Right cardiac atrium (tissue), 5 donors: ENCODE measurements at regions not wholly inside any gene's neighbourhood (a gene's known extent, or its start where the extent isn't known, plus 50 kb on each side); places are given as distances from the start of the nearest gene placed in this dataset.
"Not testable (repeated sequence)": the region's sequence is repeated elsewhere in the genome, so short reads cannot be mapped to it uniquely, and the experiment has no call there.

Experiments
- ATAC-seq, 2 donors: fragments of 200-7000 bp; cut with Tn5 transposase; one replicate each; pipeline versions ENCODE4 v1.8.0 to v1.9.1; 2020; ENCODE audit warnings: moderate library complexity in 2 of 2, mild to moderate bottlenecking in 1 of 2
- DNase-seq, 3 donors: peaks; one replicate each; pipeline ENCODE4 v3.0.0-alpha.2; 2020
- H3K27ac ChIP-seq: one replicate; pipeline ENCODE4 v1.5.1; 2013; ENCODE audit warnings: mild to moderate bottlenecking, low read length, control low read depth, moderate library complexity
- H3K27me3 ChIP-seq: one replicate; pipeline ENCODE4 v1.6.1; 2013; ENCODE audit not compliant: control insufficient read depth, insufficient read depth
- H3K4me1 ChIP-seq: one replicate; pipeline ENCODE4 v1.6.1; 2013; ENCODE audit warnings: low read length; ENCODE audit not compliant: control insufficient read depth, insufficient read depth
- H3K4me3 ChIP-seq: one replicate; pipeline ENCODE4 v1.5.1; 2013; ENCODE audit warnings: low read length, control low read depth
- H3K9me3 ChIP-seq: one replicate; pipeline ENCODE4 v1.6.1; 2013; ENCODE audit warnings: low read length; ENCODE audit not compliant: control insufficient read depth
- WGBS: extraction: QIAGEN DNeasy Blood & Tissue Kit; methylation state at CpG from one replicate; pipeline ENCODE4 v1.1.7; 2013; 5-methylcytosine and 5-hydroxymethylcytosine counted together
- intact Hi-C, 4 donors: fragments of 100-400 bp; cut with DNase I; formaldehyde crosslinking; loops; one replicate each; pipeline versions ENCODE4 v1.11.0 to v1.14.0; 2022 to 2023
- donor health status: healthy with polysubstance abuse.
- donor health status: DM: no; HTN: yes; CAD: no.
- donor health status: DM: no; HTN: no; CAD: no.
- donor health status: DM: no; HTN: yes; CAD: no; lungs with severe emphysema.
- donor health status: DM: yes; HTN: yes; CAD: no.

DNA sequence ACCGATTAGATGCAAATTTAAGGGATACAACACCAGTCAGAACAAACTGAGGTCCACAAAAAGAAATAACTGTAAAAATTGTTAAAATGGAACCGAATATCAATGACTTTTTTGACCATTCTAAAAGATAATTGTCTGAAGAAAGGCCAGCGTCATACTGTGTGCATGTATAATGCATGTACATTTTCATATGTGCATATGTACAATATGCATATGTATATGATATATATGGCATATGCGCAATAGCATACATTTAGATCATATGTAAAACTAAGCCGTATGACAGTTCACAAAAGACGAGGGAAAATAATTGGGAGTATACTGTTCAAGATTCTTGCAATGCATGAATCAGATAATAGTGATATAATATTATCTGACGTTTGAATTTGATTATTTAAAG lies 475.8 kb upstream of the TMEM132C start:
- H3K27ac ChIP-seq: no peak overlapping the region
- WGBS: 79% methylated on average over 7 of the region's 7 CpGs
- no peak for ATAC-seq
- H3K4me1 ChIP-seq: no peaks in the 10 kb centered on the region
- intact Hi-C loops: no loop called here
- no peaks in the 10 kb centered on the region for H3K27me3 ChIP-seq
- DNase-seq: no peak
- no peaks in the 10 kb centered on the region for H3K9me3 ChIP-seq
- no peak overlapping the region for H3K4me3 ChIP-seq

- DNase-seq (no peak), ATAC-seq (no peak)
- intact Hi-C loops: no loop called here
- Histone ChIP-seq H3K4me3 (no peak overlapping the region), H3K27me3 (no peaks in the 10 kb centered on the region), H3K4me1 (no peaks in the 10 kb centered on the region), H3K9me3 (no peaks in the 10 kb centered on the region), H3K27ac (no peak overlapping the region)
- WGBS: 76% methylated on average over 3 of the region's 3 CpGs
Measured at GRCh38 chr12:127797918-127798317, 469.1 kb upstream of the TMEM132C start.

DNA sequence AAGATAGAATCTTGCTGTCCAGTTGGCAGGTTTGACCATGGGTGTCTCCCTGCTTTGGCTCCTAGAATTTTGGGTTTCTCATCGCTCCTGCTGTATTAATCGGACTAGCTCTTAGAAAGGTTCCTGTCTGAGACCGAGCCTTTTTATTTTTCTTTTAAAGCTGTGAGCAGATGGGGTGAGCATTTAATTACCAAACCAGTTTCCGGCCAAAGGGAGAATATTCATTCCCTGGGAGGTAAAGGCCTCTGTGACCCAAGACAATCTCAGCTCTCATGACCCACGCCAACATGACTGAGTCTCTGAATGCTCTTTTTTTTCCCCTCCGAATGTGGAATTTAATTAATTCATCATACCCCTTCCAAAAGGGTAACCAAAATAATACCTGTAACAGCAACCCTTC lies 464.7 kb upstream of the TMEM132C start:
- ATAC-seq (no peak), DNase-seq (no peak)
- WGBS: 90% methylated on average over 6 of the region's 6 CpGs
- Histone ChIP-seq H3K9me3 (no peaks in the 10 kb centered on the region), H3K27ac (no peak overlapping the region), H3K27me3 (no peaks in the 10 kb centered on the region), H3K4me1 (no peaks in the 10 kb centered on the region), H3K4me3 (no peak overlapping the region)
- intact Hi-C loops: no loop called here

DNA sequence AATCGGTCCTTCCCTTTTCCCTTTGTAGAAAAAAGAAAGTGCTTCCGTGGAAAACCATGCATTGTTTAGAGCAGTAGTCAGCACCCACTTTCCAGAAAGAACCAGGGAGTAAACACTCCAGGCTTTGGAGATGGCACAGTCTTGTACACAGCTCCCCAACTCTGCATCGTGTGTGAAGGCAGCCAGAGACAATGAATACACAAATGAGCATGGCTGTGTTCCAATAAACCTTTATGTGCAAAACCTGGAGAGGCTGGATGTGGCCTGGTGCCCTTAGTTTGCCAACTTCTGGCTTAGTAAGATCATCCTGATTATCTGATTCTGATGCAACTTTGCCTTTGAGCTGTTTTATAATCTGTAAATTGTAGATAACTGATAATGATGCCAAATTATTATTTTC lies 463.4 kb upstream of the TMEM132C start:
- Histone ChIP-seq H3K4me1 (no peaks in the 10 kb centered on the region), H3K9me3 (no peaks in the 10 kb centered on the region), H3K27me3 (no peaks in the 10 kb centered on the region), H3K4me3 (no peak overlapping the region), H3K27ac (no peak overlapping the region)
- ATAC-seq: no peak
- DNase-seq: no peak
- WGBS: 39% methylated on average over 3 of the region's 3 CpGs
- intact Hi-C loops: no loop called here

GRCh38 chr12:127809275-127809674 lies 457.7 kb upstream of the TMEM132C start:
- no peaks in the 10 kb centered on the region for H3K4me1 ChIP-seq
- DNase-seq: no peak
- intact Hi-C loops: no loop called here
- no peaks in the 10 kb centered on the region for H3K27me3 ChIP-seq
- peak; percentile 84 to 90 for ATAC-seq
- WGBS: 56% methylated on average over 1 of the region's 1 CpG
- no peak overlapping the region for H3K4me3 ChIP-seq
- H3K27ac ChIP-seq: no peak overlapping the region
- no peaks in the 10 kb centered on the region for H3K9me3 ChIP-seq

- ATAC-seq: peak; percentile 80 to 89
- no peak overlapping the region for H3K27ac ChIP-seq
- intact Hi-C loops: no loop called here
- 52% methylated on average over 4 of the region's 4 CpGs for WGBS
- no peak overlapping the region for H3K4me3 ChIP-seq
- no peaks in the 10 kb centered on the region for H3K9me3 ChIP-seq
- no peak for DNase-seq
- no peaks in the 10 kb centered on the region for H3K4me1 ChIP-seq
- no peaks in the 10 kb centered on the region for H3K27me3 ChIP-seq
Measured at GRCh38 chr12:127810041-127810440, 456.9 kb upstream of the TMEM132C start.

- H3K4me3 ChIP-seq, H3K9me3 ChIP-seq, H3K27me3 ChIP-seq, intact Hi-C loops, H3K4me1 ChIP-seq, ATAC-seq, DNase-seq, H3K27ac ChIP-seq: not testable (repeated sequence)
- 52% methylated on average over 4 of the region's 4 CpGs for WGBS
Measured at GRCh38 chr12:127810459-127810858, 456.5 kb upstream of the TMEM132C start.

DNA sequence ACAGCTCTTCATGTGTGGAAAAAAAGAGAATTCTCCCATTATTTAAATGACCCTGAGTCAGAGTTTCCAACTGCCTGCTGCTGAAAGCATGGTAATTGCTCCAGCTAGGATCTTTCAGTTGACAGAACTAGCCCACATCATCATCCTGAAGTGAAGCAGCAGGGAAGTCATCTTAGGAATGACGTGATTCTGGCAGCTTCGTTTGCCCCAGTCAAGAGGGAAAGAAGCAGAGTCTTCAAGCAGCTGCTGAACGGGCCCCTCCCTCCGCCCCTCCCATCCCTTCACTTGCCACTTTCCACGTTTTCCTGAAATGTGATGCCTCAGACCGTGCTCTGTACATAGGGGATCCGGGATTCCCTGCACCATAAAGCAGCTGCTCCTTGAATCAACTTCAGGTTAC lies 455.0 kb upstream of the TMEM132C start:
- ATAC-seq (peak; percentile 65 to 70), DNase-seq (peak; percentile 53 to 68 (median 61))
- Histone ChIP-seq H3K4me1 (no peaks in the 10 kb centered on the region), H3K9me3 (no peaks in the 10 kb centered on the region), H3K4me3 (no peak overlapping the region), H3K27ac (no peak overlapping the region), H3K27me3 (no peaks in the 10 kb centered on the region)
- intact Hi-C loops: no loop called here
- 10% methylated on average over 7 of the region's 7 CpGs for WGBS

- ATAC-seq (no peak), DNase-seq (no peak)
- H3K9me3 ChIP-seq: no peaks in the 10 kb centered on the region
- H3K27me3 ChIP-seq: no peaks in the 10 kb centered on the region
- no peak overlapping the region for H3K27ac ChIP-seq
- no peaks in the 10 kb centered on the region for H3K4me1 ChIP-seq
- H3K4me3 ChIP-seq: no peak overlapping the region
- WGBS: 76% methylated on average over 2 of the region's 2 CpGs
- intact Hi-C loops: no loop called here
Measured at GRCh38 chr12:127813147-127813546, 453.8 kb upstream of the TMEM132C start.

DNA sequence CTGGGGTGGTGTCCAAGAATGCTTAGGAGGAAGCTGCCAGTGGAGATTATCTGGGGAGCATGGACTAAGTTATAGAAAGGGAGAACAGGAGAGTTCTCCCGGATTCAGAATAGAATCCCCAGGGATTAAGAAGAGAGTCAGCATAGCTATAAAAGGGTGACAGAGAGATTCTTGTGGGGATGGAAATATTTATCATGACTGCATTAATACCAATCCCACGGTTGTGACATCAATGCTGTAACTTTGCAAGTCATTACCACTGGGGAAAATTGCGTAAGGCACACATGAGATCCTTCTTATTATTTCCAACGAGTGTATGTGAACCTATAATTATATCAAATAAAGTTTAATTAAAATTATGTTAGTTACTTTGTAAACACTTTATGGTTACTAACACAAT lies 447.9 kb upstream of the TMEM132C start:
- ATAC-seq (no peak), DNase-seq (no peak)
- Histone ChIP-seq H3K27ac (no peak overlapping the region), H3K27me3 (no peaks in the 10 kb centered on the region), H3K4me3 (no peak overlapping the region), H3K4me1 (no peaks in the 10 kb centered on the region), H3K9me3 (no peaks in the 10 kb centered on the region)
- intact Hi-C loops: no loop called here
- 79% methylated on average over 4 of the region's 4 CpGs for WGBS

- Histone ChIP-seq H3K4me1 (no peaks in the 10 kb centered on the region), H3K4me3 (no peak overlapping the region), H3K9me3 (no peaks in the 10 kb centered on the region), H3K27ac (no peak overlapping the region), H3K27me3 (no peaks in the 10 kb centered on the region)
- intact Hi-C loops: no loop called here
- ATAC-seq (no peak), DNase-seq (no peak)
- WGBS: 75% methylated on average over 4 of the region's 4 CpGs
Measured at GRCh38 chr12:127820271-127820670, 446.7 kb upstream of the TMEM132C start.

GRCh38 chr12:127820846-127821245 lies 446.1 kb upstream of the TMEM132C start:
- no peak for ATAC-seq
- 83% methylated on average over 7 of the region's 7 CpGs for WGBS
- Histone ChIP-seq H3K9me3 (no peaks in the 10 kb centered on the region), H3K4me1 (no peaks in the 10 kb centered on the region), H3K27me3 (no peaks in the 10 kb centered on the region), H3K27ac (no peak overlapping the region), H3K4me3 (no peak overlapping the region)
- no peak for DNase-seq
- intact Hi-C loops: no loop called here
